ENCODE measurements at regions not wholly inside any gene's neighbourhood (a gene's known extent, or its start where the extent isn't known, plus 50 kb on each side); places are given as distances from the start of the nearest gene placed in this dataset.

DNA sequence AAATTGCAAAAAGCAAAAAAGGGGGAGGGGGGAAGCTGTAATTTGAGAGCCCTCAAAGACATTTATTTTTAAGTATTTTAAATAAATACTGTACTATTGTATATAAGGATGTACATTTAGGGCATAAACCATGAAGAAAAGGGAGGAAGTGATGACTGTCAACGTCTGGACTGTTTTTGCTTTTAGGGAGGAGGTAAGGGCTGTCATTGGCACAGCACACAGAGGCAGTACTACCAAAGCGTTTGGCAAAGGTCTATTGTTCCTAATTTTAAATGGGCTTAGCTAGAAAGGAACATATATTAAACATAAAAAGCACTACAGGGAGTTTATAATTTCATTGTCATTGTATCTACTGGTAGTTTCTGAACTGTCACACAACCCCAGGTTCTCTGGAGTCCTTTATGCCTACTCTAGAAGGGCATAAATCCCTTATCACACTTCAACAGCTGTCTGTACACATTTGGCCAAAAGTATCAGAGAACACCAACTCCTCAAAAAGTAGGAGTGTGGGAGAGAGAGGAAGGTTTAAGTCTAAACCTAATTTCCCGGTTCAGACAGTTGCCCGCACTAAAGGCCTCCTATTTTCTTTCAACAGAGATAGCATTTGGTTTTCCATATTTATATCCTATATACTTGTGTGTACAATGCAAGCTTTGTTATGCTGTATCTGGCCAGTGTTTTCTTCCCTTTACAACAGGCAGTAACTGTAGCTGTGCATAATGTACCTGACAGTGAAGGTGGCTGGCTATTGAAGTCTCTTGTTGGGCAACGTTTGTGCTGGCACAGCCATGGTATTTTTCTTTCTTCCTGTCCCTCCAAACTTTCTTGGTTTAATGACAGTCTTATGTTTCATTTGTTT lies 406.2 kb downstream of the KLF5 start:
- FAIRE-seq (no peak), DNase-seq (ENCODE audit: insufficient read length, low spot score) (no peak)
- TF ChIP-seq, protein P1, sequence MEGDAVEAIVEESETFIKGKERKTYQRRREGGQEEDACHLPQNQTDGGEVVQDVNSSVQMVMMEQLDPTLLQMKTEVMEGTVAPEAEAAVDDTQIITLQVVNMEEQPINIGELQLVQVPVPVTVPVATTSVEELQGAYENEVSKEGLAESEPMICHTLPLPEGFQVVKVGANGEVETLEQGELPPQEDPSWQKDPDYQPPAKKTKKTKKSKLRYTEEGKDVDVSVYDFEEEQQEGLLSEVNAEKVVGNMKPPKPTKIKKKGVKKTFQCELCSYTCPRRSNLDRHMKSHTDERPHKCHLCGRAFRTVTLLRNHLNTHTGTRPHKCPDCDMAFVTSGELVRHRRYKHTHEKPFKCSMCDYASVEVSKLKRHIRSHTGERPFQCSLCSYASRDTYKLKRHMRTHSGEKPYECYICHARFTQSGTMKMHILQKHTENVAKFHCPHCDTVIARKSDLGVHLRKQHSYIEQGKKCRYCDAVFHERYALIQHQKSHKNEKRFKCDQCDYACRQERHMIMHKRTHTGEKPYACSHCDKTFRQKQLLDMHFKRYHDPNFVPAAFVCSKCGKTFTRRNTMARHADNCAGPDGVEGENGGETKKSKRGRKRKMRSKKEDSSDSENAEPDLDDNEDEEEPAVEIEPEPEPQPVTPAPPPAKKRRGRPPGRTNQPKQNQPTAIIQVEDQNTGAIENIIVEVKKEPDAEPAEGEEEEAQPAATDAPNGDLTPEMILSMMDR (IDR thresholded peaks at IDR 0.05; ENCODE audit: insufficient read depth, missing control alignments): no peak

DNA sequence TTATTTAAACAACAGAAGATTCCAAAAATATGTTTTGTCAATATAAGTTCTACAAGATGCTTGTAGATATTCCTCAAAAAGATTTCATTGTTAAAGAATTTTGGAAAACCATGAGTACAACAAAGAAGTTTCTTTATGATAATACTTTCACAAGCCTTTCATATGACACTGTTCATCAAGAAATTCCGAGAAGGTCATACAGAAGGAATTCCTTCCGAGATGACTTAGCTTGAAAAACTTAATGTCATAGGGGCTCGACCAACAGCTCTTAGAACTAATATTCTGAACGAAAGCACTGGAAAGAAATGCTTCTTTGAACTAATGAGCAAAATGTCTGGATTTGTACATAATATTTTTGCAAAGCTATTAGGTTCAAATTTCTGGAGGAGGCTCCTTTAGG lies 403.4 kb downstream of the KLF5 start:
- FAIRE-seq: no peak
- TF ChIP-seq, protein P1 (IDR thresholded peaks at IDR 0.05; ENCODE audit: insufficient read depth, missing control alignments): no peak
- DNase-seq (ENCODE audit: insufficient read length, low spot score): no peak

DNA sequence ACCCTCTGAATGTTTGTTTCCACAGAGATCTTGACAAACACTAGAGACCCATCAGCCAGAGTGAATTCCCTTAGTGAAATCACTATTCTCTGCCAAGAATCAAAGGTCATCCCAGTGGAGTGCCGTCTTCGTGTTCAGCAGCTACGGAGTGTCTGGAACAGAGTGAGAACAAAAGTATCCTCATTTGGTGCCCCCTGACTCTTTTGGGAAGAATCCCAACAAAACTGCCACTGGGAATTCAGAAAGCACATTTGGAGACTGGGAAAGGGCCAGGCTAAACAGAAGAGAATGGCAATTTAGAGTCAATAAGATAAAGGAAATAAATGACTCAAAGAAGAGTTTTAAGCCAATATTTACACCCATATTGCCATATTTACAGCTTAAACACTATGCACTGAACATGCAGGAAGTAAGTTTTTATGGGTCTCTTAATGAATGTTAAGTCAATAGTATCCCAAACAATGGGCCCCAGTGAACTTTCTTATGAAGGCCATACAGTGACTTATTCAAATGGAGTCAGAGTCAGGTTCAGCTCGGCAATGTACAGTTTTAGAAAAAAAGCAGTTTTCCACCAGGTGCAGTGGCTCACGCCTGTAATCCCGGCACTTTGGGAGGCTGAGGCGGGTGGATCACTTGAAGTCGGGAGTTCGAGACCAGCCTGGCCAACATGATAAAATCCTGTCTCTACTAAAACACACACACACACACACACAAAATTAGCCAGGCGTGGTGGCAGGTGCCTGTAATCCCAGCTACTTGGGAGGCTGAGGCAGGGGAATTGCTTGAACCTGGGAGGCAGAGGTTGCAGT lies 392.6 kb downstream of the KLF5 start:
- TF ChIP-seq, protein P1 (IDR thresholded peaks at IDR 0.05; ENCODE audit: insufficient read depth, missing control alignments): no peak
- no peak for DNase-seq (ENCODE audit: insufficient read length, low spot score)
- FAIRE-seq: no peak

DNA sequence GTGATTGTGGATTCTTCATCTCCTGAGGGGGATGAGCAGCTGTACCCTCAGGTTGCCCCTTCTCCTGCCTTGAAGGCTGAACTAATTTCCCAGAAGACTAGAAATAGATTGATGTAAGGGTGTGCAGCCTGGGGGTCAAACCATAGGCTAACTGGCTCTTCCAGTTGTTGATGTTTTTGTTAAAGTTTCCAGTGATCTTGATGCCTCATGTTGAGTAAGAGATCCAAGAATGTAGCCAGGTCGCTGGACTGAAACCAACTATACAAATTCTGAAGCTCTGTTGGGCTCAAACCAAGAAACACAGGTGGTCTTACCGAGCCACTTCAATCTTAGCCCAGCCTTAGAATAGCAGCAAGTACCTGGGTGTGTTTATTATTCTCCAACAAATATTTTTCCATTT lies 391.8 kb downstream of the KLF5 start:
- DNase-seq (ENCODE audit: insufficient read length, low spot score) (no peak), FAIRE-seq (no peak)
- TF ChIP-seq, protein P1 (IDR thresholded peaks at IDR 0.05; ENCODE audit: insufficient read depth, missing control alignments): no peak

DNA sequence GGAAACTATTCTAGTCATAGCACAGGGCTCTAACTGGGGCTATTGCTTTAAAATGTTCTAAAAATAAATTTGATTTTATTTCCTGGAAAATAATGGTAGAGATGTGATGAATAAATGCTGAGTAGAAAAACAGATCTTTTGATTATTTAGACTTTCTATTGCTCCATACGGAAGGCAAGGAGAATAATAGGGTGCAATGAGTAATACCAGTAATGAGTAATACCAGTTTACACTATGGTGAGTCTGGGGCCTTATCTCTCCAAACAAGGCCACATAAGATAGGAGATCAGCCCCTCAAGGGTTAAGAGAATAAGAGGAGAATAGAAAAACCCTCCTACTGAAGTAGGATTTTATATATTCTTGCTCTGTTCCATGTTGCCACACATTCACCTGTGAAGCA lies 390.4 kb downstream of the KLF5 start:
- no peak for DNase-seq (ENCODE audit: insufficient read length, low spot score)
- FAIRE-seq: no peak
- TF ChIP-seq, protein P1 (IDR thresholded peaks at IDR 0.05; ENCODE audit: insufficient read depth, missing control alignments): no peak

DNA sequence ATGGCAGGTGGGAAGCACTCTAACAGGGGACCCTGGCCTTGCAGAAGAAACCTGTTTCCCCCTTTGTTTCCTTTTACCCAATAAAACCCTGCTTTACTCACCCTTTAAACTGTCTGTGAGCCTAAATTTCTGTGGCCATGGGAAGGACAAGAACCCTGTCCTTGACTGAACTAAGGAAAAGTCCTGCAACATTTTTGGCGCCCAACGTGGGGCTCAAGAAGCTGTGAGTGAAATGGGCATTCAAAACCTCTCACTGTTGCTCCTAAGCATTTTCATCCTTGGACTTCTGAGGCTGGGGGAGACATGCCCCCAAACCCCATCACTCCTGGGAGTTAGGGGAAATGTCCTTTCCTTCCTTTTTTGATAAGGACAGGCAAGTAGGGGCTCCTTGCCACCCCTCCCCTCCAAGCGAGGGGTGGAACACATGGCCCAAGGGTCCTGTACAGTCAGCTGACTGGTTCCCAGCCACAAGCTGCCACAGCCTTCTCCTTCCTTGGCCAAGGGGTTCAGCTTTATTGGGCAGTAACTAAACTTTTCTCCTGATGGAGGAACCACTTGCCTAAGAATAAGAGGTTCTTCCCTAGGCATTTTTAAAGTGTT lies 381.6 kb downstream of the KLF5 start:
- no peak for FAIRE-seq
- DNase-seq (ENCODE audit: insufficient read length, low spot score): no peak
- TF ChIP-seq, protein P1 (IDR thresholded peaks at IDR 0.05; ENCODE audit: insufficient read depth, missing control alignments): no peak

Measured in D721Med (cell line).